ENCODE measurements at regions not wholly inside any gene's neighbourhood (a gene's known extent, or its start where the extent isn't known, plus 50 kb on each side); places are given as distances from the start of the nearest gene placed in this dataset.

- TF ChIP-seq CTCF (IDR thresholded peaks at IDR 0.05; ENCODE audit: insufficient read depth, low read depth, low read length, missing control alignments) = no peak
- no peak for DNase-seq (ENCODE audit: low read depth)
- H3K4me3 ChIP-seq (ENCODE audit: low read length) = no peak overlapping the region
Observed at GRCh38 chr1:37250371-37250770, 216.1 kb upstream of the GRIK3 start.

GRCh38 chr1:37255136-37255795, 219.1 kb upstream of the ZC3H12A start:
- peak; percentile 15 for DNase-seq (ENCODE audit: low read depth)
- no peak overlapping the region for H3K4me3 ChIP-seq (ENCODE audit: low read length)
- TF ChIP-seq CTCF (IDR thresholded peaks at IDR 0.05; ENCODE audit: insufficient read depth, low read depth, low read length, missing control alignments) = no peak

- TF ChIP-seq CTCF (IDR thresholded peaks at IDR 0.05; ENCODE audit: insufficient read depth, low read depth, low read length, missing control alignments) = no peak
- DNase-seq (ENCODE audit: low read depth) = no peak
- no peak overlapping the region for H3K4me3 ChIP-seq (ENCODE audit: low read length)
Observed at GRCh38 chr1:37255868-37256267, 218.5 kb upstream of the ZC3H12A start.

GRCh38 chr1:37257646-37258045, 216.7 kb upstream of the ZC3H12A start:
- DNase-seq (ENCODE audit: low read depth) = no peak
- no peak overlapping the region for H3K4me3 ChIP-seq (ENCODE audit: low read length)
- TF ChIP-seq CTCF (IDR thresholded peaks at IDR 0.05; ENCODE audit: insufficient read depth, low read depth, low read length, missing control alignments) = no peak

GRCh38 chr1:37258068-37258467, 216.3 kb upstream of the ZC3H12A start:
- DNase-seq (ENCODE audit: low read depth) = no peak
- TF ChIP-seq CTCF (IDR thresholded peaks at IDR 0.05; ENCODE audit: insufficient read depth, low read depth, low read length, missing control alignments) = no peak

GRCh38 chr1:37259019-37259418, 215.4 kb upstream of the ZC3H12A start:
- DNase-seq (ENCODE audit: low read depth) = no peak
- no peak for TF ChIP-seq CTCF (IDR thresholded peaks at IDR 0.05; ENCODE audit: insufficient read depth, low read depth, low read length, missing control alignments)
- no peak overlapping the region for H3K4me3 ChIP-seq (ENCODE audit: low read length)

More at GRCh38 chr1:37258068-37258467, 216.3 kb upstream of the ZC3H12A start:
- no peak overlapping the region for H3K4me3 ChIP-seq (ENCODE audit: low read length)

- no peak for DNase-seq (ENCODE audit: low read depth)
- no peak for TF ChIP-seq CTCF (IDR thresholded peaks at IDR 0.05; ENCODE audit: insufficient read depth, low read depth, low read length, missing control alignments)
- H3K4me3 ChIP-seq (ENCODE audit: low read length) = no peak overlapping the region
Observed at GRCh38 chr1:37261129-37261528, 213.3 kb upstream of the ZC3H12A start.
